Superior temporal gyrus (tissue), 1 donor: ENCODE measurements at regions not wholly inside any gene's neighbourhood (a gene's known extent, or its start where the extent isn't known, plus 50 kb on each side); places are given as distances from the start of the nearest gene placed in this dataset.
"Not testable (repeated sequence)": the region's sequence is repeated elsewhere in the genome, so short reads cannot be mapped to it uniquely, and the experiment has no call there.

Experiments
- DNase-seq: peaks from one replicate; pipeline ENCODE4 v3.0.0-alpha.2; 2016; ENCODE audit errors: extremely low spot score

DNA sequence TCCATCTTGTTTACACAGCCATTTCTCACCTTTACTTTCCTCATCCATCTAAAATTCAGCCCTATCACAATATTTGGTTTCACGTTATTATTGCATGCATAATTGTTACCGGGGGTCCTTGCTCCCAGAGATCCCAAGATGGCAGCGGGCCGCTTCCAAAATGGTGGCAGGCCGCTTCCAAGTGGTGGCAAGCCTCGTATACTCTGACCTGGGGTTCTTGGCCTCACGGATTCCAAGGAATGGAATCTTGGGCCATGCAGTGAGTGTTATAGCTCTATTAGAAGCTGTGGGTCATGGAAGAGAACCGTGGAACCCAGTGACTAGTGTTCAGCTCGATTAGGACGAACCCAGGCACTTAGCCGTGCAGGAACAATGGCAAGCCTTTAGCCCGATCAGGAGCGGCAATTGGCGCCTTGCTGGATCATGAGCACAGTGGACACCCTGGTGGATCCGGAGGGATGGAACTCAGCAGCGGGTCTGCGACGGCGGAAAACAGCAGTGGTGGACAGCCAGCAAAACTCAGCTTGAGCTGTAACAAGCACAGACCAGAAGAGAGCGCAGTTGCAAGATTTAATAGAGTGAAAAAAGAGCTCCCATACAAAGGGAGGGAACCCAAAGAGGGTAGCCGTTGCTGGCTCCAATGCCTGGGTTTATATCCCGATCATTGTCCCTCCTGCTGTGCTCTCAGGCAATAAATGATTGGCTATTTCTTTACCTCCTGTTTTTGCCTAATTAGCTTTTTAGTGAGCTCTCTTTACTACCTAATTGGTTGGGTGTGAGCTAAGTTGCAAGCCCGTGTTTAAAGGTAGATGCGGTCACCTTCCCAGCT is 756.2 kb upstream of the CTNND2 start:
- DNase-seq, result not testable (repeated sequence)

DNA sequence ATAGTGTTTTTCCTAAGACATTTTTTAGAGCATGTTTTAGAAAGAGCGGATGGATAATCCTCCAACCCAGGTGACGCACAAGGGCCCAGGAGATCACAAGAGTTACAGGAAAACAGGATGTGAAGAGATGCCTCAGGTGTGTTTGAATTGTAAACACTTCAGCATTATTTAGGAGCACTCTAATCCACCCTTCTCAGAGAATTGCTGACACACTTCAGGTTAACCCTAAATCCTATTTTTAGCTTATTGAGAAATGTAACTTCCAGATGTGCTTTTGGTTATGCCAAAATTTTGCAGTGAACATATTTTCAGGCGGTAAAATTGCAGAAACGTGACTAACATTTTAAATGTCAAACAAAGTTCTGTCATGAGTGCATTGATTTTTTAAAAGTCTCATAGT is 755.4 kb upstream of the CTNND2 start:
- no peak for DNase-seq

DNA sequence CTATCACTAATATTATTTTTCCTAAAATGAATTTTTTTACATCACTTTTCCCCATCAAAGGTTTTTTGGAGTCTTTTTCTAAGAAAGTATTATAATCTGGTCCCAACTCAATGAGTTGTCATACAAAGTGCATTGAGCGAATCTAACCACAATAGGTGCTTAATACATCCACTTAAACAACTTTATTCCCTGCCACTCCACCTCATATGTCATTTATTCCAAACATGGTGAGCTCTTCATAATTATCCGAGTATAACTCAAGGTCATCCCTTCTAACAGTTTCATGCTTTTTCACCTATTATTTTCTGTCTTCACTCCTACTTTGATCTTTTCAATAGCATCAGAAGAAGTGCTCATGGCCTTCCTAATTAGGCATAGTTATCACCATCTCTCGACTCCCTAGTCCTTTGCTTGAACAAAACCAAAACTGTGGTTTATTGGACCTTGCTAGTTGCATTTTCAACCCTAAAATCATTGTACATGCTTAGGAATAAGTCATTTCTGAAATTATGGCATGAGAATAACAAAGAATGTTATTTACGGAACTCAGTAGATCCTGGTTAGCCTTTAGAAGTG is 754.7 kb upstream of the CTNND2 start:
- no peak for DNase-seq

DNA sequence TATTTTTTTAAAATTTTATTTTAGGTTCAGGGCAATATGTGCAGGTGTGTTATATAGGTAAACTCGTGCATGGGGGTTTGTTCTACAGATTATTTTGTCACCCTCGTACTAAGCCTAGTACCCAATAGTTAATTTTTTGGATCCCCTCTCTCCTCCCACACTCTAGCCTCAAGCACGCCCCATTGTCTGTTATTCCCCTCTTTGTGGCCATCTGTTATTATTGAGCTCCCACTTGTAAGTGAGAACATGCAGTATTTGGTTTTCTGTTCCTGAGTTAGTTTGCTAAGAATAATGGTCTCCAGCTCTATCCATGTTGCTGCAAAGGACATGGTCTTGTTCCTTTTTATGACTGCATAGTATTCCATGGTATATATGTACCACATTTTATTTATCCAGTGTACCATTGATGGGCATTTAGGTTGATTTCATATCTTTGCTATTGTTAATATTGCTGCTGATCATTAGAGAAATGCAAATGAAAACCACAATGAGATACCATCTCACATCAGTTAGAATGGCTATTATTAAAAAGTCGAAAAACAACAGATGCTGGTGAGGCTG is 753.7 kb upstream of the CTNND2 start:
- not testable (repeated sequence) for DNase-seq

DNA sequence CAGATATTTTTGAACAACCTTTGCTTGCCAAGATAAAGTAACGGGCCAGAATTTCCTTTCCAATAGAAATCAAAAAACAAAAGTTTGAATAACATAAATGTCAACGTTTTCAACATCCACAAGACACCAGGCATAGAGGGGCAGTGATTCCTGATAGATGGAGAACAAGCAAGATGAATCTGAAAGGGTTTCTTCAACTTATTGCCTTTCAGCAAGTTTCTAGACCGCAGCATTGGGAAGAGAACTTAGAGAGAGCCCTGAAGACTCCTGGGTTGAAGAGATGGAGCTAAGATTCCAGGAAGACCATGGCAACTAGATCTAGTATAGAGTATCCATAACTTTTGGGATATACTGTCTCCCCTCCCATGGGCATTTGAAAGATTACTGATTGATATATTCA is 751.4 kb upstream of the CTNND2 start:
- no peak for DNase-seq

DNA sequence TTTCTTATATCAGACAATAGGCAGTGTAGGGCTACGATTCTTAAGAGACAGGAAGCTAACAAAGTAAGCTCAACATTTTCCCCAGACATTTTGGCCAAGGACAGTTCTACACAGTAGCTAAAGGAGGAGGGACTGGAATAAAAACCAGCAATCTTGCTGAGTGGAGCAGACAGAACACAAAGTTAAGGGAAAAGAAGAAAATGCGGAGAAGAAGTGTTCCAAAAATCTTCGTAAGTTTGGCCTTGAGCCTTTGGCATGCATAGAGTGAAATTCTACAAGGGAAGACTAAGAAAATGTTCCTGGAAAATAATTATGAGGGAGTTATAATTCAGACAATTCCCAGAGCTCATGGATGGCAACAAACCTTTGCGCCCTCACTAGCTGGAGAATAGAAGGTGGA is 748.0 kb upstream of the CTNND2 start:
- no peak for DNase-seq

DNA sequence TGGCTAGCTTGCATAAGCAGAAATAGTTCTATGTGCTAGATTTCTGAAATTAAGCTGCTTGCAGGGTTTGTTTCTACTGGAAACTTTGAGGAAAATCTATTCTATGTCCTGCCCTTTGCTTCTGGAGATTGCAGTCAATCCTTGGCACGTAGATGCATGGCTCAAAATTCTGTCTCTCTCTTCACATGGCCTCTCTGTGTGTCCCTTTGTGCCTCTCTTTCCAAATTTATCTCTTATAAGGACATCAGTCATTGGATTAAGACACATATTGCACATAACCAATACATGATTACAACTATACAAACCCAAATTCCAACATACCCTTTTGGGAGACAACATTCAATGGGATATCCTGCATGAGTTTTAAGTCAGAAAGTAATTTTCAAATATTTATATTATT is 744.3 kb upstream of the CTNND2 start:
- DNase-seq, result no peak

DNA sequence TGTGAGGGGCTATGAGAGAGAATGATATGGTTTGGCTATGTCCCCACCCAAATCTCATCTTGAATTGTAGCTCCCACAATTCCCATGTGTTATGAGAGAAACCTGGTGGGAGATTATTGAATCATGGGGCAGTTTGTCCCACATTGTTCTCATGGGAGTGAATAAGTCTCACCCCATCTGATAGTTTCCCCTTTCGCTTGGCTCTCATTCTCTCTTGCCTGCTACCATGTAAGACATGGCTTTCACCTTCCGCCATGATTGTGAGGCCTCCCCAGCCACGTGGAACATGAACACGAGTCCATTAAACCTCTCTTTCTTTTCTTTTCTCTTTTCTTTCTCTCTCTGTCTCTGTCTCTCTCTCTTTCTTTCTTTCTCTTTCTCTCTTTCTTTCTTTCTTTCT is 743.4 kb upstream of the CTNND2 start:
- no peak for DNase-seq

DNA sequence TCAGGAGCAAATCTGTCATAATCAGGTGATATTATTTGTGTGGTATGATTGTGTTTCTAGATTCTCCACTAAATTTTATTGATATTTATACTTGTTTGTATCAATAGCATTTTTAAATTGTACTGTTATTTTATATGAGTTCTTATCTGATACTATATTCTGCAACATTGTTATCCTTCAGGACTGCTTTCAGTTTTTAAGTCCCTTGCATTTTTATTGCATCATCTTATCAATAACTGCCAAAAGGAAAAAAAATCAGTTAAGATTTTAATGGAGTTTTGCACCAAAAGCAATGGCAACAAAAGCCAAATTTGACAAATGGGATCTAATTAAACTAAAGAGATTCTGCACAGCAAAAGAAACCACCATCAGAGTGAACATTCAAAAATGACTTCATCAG is 741.3 kb upstream of the CTNND2 start:
- no peak for DNase-seq

DNA sequence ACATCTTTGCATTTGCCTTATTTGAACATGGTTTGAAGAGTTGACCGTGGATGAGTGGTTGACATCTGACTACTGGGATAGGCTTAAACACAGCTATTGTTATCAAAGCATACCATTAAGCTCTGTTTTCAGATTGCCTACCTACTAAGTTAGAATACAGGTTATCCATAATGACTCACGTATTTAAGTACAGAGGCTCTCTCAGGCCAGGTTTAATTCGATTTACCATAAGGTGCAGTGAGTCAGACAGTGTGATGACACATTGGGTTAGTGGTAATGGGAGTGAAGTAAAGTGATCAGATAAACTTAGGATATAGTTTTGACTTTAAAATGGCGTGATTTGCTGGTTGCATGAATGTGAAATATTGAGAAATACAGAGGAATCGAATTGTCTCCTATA is 732.0 kb upstream of the CTNND2 start:
- no peak for DNase-seq

DNA sequence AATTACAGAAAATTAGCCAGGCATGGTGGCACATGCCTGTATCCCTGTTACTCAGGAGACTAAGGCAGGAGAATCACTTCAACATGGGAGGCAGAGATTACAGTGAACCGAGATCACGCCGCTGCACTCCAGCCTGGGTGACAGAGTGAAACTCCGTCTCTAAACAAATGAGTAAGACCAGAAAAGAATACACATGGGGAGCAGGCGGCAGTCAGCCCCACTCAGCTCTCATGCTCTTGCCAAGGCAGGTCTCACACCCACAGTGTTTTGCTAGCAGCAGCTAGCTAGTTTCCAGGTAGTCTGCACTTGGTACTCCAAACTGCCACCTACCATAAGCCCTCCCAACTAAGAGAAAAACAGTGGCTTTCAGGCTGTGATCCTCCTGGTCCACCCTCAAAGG is 722.3 kb upstream of the CTNND2 start:
- DNase-seq, result no peak

DNA sequence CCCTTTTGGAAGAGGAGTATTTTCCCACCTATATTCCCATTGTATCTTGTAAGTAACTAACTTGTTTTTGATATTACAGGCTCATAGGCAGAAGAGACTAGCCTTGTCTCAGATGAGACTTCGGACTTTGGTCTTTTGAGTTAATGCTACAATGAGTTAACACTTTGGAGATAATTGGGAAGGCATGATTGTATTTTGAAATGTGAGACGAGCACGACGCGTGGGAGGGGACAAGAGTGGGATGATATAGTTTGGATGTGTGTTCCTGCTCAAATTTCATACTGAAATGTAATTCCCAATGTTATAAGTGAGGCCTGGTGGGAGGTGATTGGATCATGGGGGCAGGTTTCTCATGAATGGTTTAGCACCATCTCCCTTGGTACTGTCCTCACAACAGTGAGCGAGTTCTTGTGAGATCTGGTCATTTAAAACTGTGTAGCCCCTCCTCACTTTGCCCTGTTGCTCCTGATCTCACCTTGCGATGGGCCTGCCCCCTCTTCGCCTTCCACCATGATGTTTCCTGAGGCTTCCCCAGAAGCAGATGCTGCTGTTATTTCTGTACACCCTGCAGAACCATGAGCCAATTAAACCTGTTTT is 721.5 kb upstream of the CTNND2 start:
- DNase-seq, result no peak

DNA sequence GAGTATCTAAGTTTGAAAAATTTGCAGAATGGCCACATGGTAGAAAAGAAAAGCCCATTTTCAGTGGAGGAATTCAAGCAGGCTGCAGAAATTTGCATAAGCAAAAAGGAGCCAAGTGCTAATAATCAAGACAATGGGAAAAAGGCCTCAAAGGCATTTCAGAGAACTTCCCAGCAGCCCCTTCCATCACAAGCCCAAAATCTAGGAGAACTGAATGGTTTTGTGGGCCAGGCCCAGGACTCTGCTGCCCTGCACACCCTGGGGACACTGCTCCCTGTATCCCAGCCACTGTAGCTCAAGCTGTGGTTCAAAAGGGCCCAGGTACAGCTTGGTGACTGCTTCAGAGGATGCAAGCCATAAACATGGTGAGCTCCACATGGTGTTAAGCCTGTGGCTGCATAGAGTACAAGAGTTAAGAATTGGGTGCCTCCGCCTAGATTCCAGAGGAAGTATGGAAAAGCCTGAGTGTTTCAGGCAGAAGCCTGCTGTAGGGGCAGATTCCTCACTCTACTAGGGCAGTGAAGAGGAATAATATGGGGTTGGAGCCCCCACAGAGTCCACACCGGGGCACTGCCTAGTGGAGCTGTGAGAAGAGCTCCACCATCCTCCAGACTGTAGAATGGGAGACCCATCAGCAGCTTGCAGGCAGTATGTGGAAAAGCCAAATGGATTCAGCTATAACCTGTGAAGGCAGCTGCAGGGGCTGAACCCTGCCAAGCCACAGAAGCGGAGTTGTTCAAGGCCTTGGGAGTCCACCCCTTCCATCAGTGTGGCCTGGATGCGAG is 720.7 kb upstream of the CTNND2 start:
- DNase-seq, result no peak

DNA sequence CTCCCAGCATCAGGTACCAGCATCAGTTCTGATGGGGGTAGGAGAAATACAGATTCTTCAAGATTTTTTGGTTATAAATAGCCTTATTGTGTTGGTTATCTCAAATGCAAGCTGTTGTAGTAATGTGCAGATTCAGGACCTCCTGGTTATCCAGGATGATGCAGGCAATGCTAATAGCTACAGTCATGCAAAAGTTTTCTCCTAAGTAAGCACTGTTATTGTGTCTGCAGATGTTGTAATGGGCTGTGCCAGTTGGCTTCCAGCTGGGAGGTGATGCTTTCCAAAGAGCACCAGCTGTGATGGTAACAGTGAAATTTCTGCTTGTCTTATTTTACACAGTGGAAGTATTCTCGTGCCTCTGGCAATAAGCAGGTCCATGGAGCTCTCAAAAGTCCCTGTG is 719.2 kb upstream of the CTNND2 start:
- no peak for DNase-seq

DNA sequence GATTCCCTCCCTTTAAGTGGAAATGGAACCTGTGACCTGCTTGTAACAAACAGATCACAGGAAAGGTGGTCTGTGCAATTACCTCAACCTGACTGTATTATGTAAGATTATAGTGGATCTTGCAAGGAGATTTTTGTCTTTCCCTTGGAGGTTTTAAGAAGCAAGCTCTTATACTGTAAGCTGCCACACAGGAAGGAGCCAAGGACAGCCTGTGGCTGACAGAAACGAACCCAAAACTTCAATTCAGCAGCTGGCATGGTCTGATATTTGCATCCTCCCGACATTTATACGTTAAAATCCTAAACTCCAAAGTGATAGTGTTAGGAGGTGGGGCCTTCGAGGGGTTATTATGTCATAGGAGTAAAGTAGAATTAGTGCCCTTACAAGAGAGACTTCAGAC is 711.8 kb upstream of the CTNND2 start:
- no peak for DNase-seq

DNA sequence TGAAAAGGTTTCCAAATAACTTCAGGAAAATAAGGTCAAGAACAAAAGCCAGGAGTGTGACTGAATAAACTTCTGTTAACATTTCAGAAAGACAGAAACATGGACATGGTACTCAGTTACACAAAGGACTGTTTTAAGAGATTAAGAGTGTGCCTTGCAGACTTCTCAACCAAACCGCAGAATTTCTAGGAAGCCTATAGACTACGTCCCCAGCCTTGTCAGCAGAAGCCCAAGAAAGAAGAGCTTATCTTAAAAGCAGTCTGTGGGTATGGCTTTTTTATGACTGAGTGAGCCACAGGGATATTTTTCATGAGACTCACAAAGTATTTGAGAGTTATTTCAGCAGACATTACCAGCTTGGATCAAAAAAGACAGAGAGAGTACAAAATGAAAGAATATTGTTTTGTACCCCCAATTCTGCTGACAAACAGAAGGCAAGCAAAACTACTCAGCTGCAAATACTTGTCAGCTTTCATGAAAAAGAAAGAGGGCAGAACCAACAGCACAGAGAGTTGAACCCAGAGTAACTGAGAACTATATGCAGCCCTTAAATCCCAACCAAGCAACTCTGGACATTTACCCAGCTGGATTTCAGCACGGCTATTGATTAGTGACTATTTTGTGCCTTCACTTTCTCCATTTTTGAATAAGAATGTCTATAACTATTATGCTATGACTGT is 711.0 kb upstream of the CTNND2 start:
- no peak for DNase-seq

DNA sequence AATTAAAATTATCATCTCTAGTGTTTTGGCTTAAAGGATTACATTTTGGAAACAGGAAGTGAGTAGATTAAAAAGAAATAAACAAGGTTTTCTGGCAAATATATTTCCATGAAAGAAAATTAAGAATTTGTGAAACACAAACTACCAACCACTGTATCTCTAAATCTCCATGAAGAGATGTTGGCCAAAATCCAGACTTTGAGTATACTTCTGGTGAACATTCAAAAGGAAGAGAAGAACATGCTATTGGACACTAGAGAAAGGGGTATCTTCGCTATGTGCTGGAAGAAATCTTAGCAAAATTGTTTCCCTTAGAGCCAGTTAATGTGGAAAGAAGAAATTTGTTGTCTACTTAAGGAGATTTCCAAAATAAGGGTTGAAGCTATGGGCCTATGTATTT is 710.4 kb upstream of the CTNND2 start:
- no peak for DNase-seq

DNA sequence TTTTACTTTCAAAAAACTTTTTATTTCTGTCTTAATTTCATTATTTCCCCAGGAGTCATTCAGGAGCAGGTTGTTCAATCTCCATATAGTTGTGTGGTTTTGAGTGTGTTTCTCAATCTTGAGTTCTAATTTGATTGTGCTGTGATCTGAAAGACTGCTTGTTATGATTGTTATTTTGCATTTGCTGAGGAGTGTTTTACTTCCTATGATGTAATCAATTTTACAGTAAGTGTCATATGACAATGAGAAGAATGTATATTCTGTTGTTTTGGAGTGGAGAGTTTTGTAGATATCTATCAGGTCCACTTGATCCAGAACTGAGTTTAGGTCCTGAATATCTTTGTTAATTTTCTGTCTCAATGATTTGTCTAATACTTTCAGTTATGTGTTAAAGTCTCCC is 706.9 kb upstream of the CTNND2 start:
- no peak for DNase-seq

DNA sequence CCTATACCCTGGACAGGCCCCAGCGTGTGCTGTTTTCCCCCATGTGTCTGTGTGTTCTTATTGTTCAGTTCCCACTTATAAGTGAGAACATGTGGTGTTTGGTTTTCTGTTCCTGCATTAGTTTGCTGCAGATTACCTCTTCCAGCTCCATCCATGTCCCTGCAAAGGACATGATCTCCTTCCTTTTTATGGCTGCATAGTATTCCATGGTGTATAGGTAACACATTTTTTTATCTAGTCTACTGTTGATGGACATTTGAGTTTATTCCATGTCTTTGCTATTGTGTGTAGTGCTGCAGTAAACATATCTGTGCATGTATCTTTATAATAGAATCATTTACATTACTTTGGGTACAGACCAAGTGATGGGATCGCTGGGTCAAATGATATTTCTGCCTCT is 703.6 kb upstream of the CTNND2 start:
- not testable (repeated sequence) for DNase-seq

DNA sequence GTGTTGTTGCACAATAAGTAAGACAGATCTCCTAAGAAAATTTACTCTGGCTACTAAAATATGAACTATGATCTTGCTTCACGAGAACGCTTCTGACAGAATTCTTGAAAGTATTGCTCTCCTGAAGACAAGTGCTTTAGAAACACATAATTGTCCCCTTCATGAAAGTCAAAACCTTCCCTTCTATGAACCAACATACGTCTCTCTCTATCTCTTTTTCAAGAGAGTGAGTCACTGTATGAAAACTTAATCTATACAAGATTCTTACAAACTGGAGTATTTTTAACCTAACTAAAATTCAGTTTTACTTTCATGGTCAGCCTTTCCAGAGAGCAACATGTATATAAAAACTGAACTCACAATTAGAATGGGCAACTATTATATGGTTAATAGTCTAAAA is 688.0 kb upstream of the CTNND2 start:
- no peak for DNase-seq

DNA sequence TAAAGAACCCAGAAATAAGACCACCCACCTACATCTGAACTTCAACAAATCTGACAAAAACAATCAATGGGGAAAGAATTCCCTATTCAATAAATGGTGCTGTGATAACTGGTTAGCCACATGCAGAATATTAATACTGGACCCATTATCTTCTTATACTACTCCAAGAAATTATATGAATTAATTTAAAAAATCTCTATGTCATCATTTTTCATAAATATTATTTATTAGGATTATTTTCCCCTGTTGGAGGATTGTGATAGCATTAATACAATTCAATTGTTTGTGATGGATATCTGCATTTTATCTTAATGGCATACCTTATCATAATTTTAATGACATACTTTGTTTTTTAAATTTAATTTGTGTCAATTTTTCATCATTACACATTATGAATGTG is 682.2 kb upstream of the CTNND2 start:
- no peak for DNase-seq

DNA sequence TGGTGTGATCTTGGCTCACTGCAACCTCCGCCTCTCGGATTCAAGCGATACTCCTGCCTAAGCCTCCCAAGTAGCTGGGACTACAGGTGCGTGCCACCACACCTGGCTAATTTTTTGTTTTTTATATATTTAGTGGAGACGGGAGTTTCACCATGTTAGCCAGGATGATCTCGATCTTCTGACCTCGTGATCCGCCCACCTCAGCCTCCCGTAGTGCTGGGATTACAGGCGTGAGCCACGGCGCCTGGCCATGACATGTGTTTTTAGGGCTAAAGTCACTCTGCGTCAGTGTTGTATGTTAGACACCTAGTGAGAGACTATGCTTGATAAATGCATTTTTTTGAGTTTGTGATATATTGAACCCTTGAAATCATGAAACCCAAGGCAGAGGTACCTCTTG is 674.6 kb upstream of the CTNND2 start:
- not testable (repeated sequence) for DNase-seq
